HepG2 (cell line): ENCODE measurements at regions not wholly inside any gene's neighbourhood (a gene's known extent, or its start where the extent isn't known, plus 50 kb on each side); places are given as distances from the start of the nearest gene placed in this dataset.

ENCODE experiments used
- ATAC-seq: fragments of 200-7000 bp; cut with Tn5 transposase; 3 replicates; pipeline ENCODE4 v1.9.1; 2020; ENCODE audit warnings: mild to moderate bottlenecking, moderate library complexity
- BruUV-seq: library from RNA; stranded (reverse); fragments of 400-500 nt; replicated peaks from 2 replicates; lab custom pipeline; 2021; lab: Mats Ljungman, UMichigan
- CTCF ChIA-PET: fragments of 300-600 bp; formaldehyde crosslinking; extraction: SDS; loops from one replicate; lab custom pipeline; 2021; ENCODE audit warnings: low total read pairs, inconsistent platforms, low intra/inter-chr PET ratio; lab: Yijun Ruan, JAX
- POLR2A ChIA-PET: fragments of 350-600 bp; sonication (Branson Sonifier 250); formaldehyde crosslinking; loops from one replicate; lab custom pipeline; 2020; ENCODE audit warnings: antibody characterized with exemption, inconsistent platforms; lab: Yijun Ruan, JAX
- DNase-seq: peaks from one replicate; pipeline ENCODE4 v3.0.0-alpha.2; 2015; ENCODE audit warnings: low spot score
- FAIRE-seq: peaks from 3 replicates; lab custom pipeline; 2011; peaks lifted over from hg19 to GRCh38; lab: Jason Lieb, UNC
- H2AFZ ChIP-seq: one replicate; pipeline ENCODE4 v1.6.1; 2011; ENCODE audit warnings: low read length, inconsistent platforms
- H3K27ac ChIP-seq: fragments of 300-600 bp; 3 replicates; pipeline ENCODE4 v1.8.0; 2011; ENCODE audit warnings: mixed run types, mild to moderate bottlenecking, mixed read lengths, low read length, inconsistent platforms; ENCODE audit not compliant: insufficient read depth; ENCODE audit errors: extremely low read length
- H3K27me3 ChIP-seq, 2 experiments: fragments of 200-600 bp in 1 of 2; 2 replicates in 1 of 2; 3 replicates in 1 of 2; pipeline versions ENCODE4 v1.6.0 to v1.8.0; 2011; ENCODE audit warnings: low read length in 2 of 2, mild to moderate bottlenecking in 2 of 2, moderate library complexity in 2 of 2, inconsistent platforms in 1 of 2; ENCODE audit not compliant: insufficient read depth in 2 of 2, control insufficient read depth in 1 of 2
- H3K36me3 ChIP-seq, 2 experiments: fragments of 200-600 bp in 1 of 2; replicated peaks in 1 of 2; 2 replicates in 1 of 2; 3 replicates in 1 of 2; pipeline versions ENCODE4 v1.5.1 to v1.8.0; 2011; ENCODE audit warnings: low read length in 2 of 2, inconsistent platforms in 1 of 2; ENCODE audit not compliant: insufficient read depth in 2 of 2, control insufficient read depth in 1 of 2
- H3K4me1 ChIP-seq: 2 replicates; pipeline ENCODE4 v1.5.1; 2012; ENCODE audit warnings: low read length, inconsistent platforms; ENCODE audit not compliant: insufficient read depth
- H3K4me2 ChIP-seq: 2 replicates; pipeline ENCODE4 v1.6.0; 2011; ENCODE audit warnings: low read depth, low read length, inconsistent platforms
- H3K4me3 ChIP-seq, 3 experiments: fragments of 200-600 bp in 1 of 3; sonication (generic), shearing (Covaris generic) in 1 of 3; replicated peaks in 1 of 3; 2 replicates each; pipeline ENCODE4 v1.5.1; 2011 to 2016; ENCODE audit warnings: low read length in 3 of 3, inconsistent platforms in 2 of 3, low read depth in 2 of 3, mild to moderate bottlenecking in 2 of 3, control low read depth in 1 of 3, mixed read lengths in 1 of 3; ENCODE audit not compliant: insufficient read depth in 1 of 3
- H3K79me2 ChIP-seq: one replicate; pipeline ENCODE4 v1.6.1; 2011; ENCODE audit warnings: low read length, inconsistent platforms; ENCODE audit not compliant: insufficient read depth
- H3K9ac ChIP-seq: 2 replicates; pipeline ENCODE4 v1.6.0; 2011; ENCODE audit warnings: mild to moderate bottlenecking, low read depth, low read length, inconsistent platforms; ENCODE audit not compliant: insufficient read depth
- H3K9me3 ChIP-seq: 2 replicates; pipeline ENCODE4 v1.5.1; 2012; ENCODE audit warnings: mild to moderate bottlenecking, low read length
- H4K20me1 ChIP-seq: 2 replicates; pipeline ENCODE4 v1.6.0; 2011; ENCODE audit warnings: inconsistent platforms, mild to moderate bottlenecking, low read length, moderate library complexity; ENCODE audit not compliant: insufficient read depth
- ERF ChIP-seq: IDR thresholded peaks from 2 replicates; pipeline ENCODE4 v1.6.1; 2018; ENCODE audit warnings: missing biosample characterization, missing genetic modification reagents
- NAIF1 ChIP-seq: sonication (generic); formaldehyde crosslinking; IDR thresholded peaks from 2 replicates; pipeline ENCODE4 v1.5.0; 2020; ENCODE audit warnings: mild to moderate bottlenecking, missing genetic modification reagents, borderline replicate concordance
- NR2F1 ChIP-seq, 2 experiments: fragments of 450-650 bp in 1 of 2; formaldehyde crosslinking in 1 of 2; IDR thresholded peaks; 2 replicates each; pipeline versions ENCODE4 v1.5.0 to v1.6.1; 2016 to 2020; ENCODE audit warnings: mild to moderate bottlenecking in 1 of 2, missing compliant biosample characterization in 1 of 2, missing genetic modification reagents in 1 of 2, moderate library complexity in 1 of 2
- POLR2G ChIP-seq: fragments of 200-400 bp; formaldehyde crosslinking; IDR thresholded peaks from 2 replicates; pipeline ENCODE4 v1.6.1; 2018; ENCODE audit warnings: mild to moderate bottlenecking, low read depth, low read length, moderate library complexity
- STAG1 ChIP-seq: sonication (generic); formaldehyde crosslinking; IDR thresholded peaks from 2 replicates; pipeline ENCODE4 v1.4.0; 2020; ENCODE audit warnings: missing genetic modification reagents
- ZNF589 ChIP-seq: sonication (generic); formaldehyde crosslinking; conservative IDR thresholded peaks from 2 replicates; pipeline ENCODE4 v1.8.0; 2022; ENCODE audit warnings: mild to moderate bottlenecking, moderate library complexity, missing genetic modification reagents
- ZNF598 ChIP-seq: sonication (generic); formaldehyde crosslinking; IDR thresholded peaks from 2 replicates; pipeline ENCODE4 v1.5.1; 2020; ENCODE audit warnings: mild to moderate bottlenecking, missing genetic modification reagents, borderline replicate concordance
- ZNF772 ChIP-seq: sonication (generic); formaldehyde crosslinking; IDR thresholded peaks from 2 replicates; pipeline ENCODE4 v1.5.0; 2020; ENCODE audit warnings: mild to moderate bottlenecking, missing genetic modification reagents
- ZNF776 ChIP-seq: sonication (generic); formaldehyde crosslinking; IDR thresholded peaks from 2 replicates; pipeline ENCODE4 v1.4.0; 2020; ENCODE audit warnings: mild to moderate bottlenecking, missing genetic modification reagents
- WGBS: methylation state at CpG from one replicate; pipeline ENCODE4 v1.1.6; 2017; ENCODE audit warnings: low lambda C conversion rate; 5-methylcytosine and 5-hydroxymethylcytosine counted together
- in situ Hi-C: cut with HindIII; loops from 2 replicates; pipeline ENCODE4 v1.10.0; 2017; ENCODE audit warnings: low pct_unique_long_range_greater_than_20kb; ENCODE audit not compliant: extremely low pct_ligation_motif_present
- intact Hi-C: fragments of 100-400 bp; cut with micrococcal nuclease; formaldehyde crosslinking; loops from one replicate; pipeline ENCODE4 v1.10.0; 2022; ENCODE audit not compliant: unreplicated experiment
- TF ChIP-seq, protein P1 (sequence below): sonication (generic); formaldehyde crosslinking; IDR thresholded peaks from 2 replicates; pipeline ENCODE4 v1.5.0; 2020; ENCODE audit warnings: mild to moderate bottlenecking, missing genetic modification reagents, moderate library complexity

DNA sequence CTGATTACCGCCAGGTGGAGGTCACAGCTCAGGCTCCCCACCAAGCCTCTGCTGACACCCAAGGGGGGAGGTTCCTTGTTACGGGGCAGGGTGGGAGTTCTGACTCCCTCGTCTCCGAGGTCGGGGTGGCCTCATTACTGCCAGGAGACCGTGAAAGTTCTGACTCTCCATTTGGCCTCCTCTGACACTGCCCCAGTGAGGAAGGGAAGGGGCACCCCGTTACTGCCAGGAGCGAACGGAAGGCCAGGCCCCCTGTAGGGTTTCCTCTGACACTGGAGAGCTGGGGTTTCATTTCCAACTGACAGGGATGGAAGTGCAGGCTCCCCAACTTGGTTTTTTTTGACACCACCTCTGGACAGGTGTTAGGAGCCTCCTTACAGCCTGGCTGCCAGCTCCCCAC is 138.1 kb upstream of the EEPD1 start:
- TF ChIP-seq, protein P1, sequence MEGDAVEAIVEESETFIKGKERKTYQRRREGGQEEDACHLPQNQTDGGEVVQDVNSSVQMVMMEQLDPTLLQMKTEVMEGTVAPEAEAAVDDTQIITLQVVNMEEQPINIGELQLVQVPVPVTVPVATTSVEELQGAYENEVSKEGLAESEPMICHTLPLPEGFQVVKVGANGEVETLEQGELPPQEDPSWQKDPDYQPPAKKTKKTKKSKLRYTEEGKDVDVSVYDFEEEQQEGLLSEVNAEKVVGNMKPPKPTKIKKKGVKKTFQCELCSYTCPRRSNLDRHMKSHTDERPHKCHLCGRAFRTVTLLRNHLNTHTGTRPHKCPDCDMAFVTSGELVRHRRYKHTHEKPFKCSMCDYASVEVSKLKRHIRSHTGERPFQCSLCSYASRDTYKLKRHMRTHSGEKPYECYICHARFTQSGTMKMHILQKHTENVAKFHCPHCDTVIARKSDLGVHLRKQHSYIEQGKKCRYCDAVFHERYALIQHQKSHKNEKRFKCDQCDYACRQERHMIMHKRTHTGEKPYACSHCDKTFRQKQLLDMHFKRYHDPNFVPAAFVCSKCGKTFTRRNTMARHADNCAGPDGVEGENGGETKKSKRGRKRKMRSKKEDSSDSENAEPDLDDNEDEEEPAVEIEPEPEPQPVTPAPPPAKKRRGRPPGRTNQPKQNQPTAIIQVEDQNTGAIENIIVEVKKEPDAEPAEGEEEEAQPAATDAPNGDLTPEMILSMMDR, result peak; percentile 42
- TF ChIP-seq ZNF589 (CRISPR knock-in tag) (no peak), ERF (CRISPR knock-in tag) (no peak), ZNF772 (no peak), NAIF1 (CRISPR knock-in tag) (no peak), NR2F1 (CRISPR knock-in tag; IDR thresholded peaks at IDR 0.05) (no peak), ZNF598 (no peak), POLR2G (no peak), STAG1 (CRISPR knock-in tag) (peak; percentile 29; the same call in 1 of the 2 replicates), ZNF776 (CRISPR knock-in tag) (no peak)
- no peaks in the 10 kb centered on the region for H3K9me3 ChIP-seq
- no peaks in the 10 kb centered on the region for H4K20me1 ChIP-seq
- CTCF ChIA-PET, result no interaction called here
- no peaks in the 10 kb centered on the region for H3K36me3 ChIP-seq
- H2AFZ ChIP-seq, result no peak overlapping the region
- H3K4me1 ChIP-seq, result no peaks in the 10 kb centered on the region
- intact Hi-C loops, result no loop called here
- DNase-seq, result no peak
- no peak; the same call in 2 of the 3 replicates for ATAC-seq
- H3K79me2 ChIP-seq, result no peaks in the 10 kb centered on the region
- H3K4me2 ChIP-seq, result no peak overlapping the region
- H3K27me3 ChIP-seq, result peaks cover 2 to 29% of the 10 kb centered on the region in 2 experiments; a peak in 3 of 5 replicates
- WGBS, result 25% methylated on average over 5 of the region's 9 CpGs
- FAIRE-seq, result no peak
- in situ Hi-C loops, result no loop called here
- no peak overlapping the region for H3K27ac ChIP-seq
- H3K9ac ChIP-seq, result no peak overlapping the region
- no peak overlapping the region for H3K4me3 ChIP-seq
- BruUV-seq, result no TSS peak
- POLR2A ChIA-PET, result no interaction called here
